ENCODE measurements at regions not wholly inside any gene's neighbourhood (a gene's known extent, or its start where the extent isn't known, plus 50 kb on each side); places are given as distances from the start of the nearest gene placed in this dataset.
"Not testable (repeated sequence)": the region's sequence is repeated elsewhere in the genome, so short reads cannot be mapped to it uniquely, and the experiment has no call there.

GRCh38 chr6:2578767-2579166 is 172.0 kb downstream of the MYLK4 start:
- DNase-seq = no peak
- Histone ChIP-seq H3K9me3 (peaks cover 0 to 16% (median 11%) of the 10 kb centered on the region in 8 donors), H3K27me3 (replicated peaks in 1 of 7) (peaks cover 0 to 20% (median 0%) of the 10 kb centered on the region in 7 donors), H3K36me3 (no peaks in the 10 kb centered on the region), H3K4me1 (no peaks in the 10 kb centered on the region), H3K4me3 (no peak overlapping the region), H3K27ac (no peak overlapping the region)
- 74 to 88% (median 81%) methylated on average over 2 of the region's 2 CpGs for WGBS, 5 donors
- intact Hi-C loops (cut with DNase I; ENCODE audit: low total_unique reads) = no loop called here
- TF ChIP-seq CTCF (IDR thresholded peaks at IDR 0.05 in 8 of 11, conservative IDR thresholded peaks at IDR 0.05 in 3 of 11) (no peak), POLR2A (IDR thresholded peaks at IDR 0.05) (no peak), POLR2AphosphoS5 (IDR thresholded peaks at IDR 0.05) (no peak)

- peaks cover 0 to 20% (median 0%) of the 10 kb centered on the region in 7 donors for H3K27me3 ChIP-seq (replicated peaks in 1 of 7)
- intact Hi-C loops (cut with DNase I; ENCODE audit: low total_unique reads) = no loop called here
- TF ChIP-seq POLR2A (IDR thresholded peaks at IDR 0.05) (no peak), POLR2AphosphoS5 (IDR thresholded peaks at IDR 0.05) (no peak), CTCF (IDR thresholded peaks at IDR 0.05 in 8 of 11, conservative IDR thresholded peaks at IDR 0.05 in 3 of 11) (no peak)
- DNase-seq = no peak
- H3K4me1 ChIP-seq = no peaks in the 10 kb centered on the region
- WGBS, 5 donors = 64 to 84% (median 75%) methylated on average over 3 of the region's 3 CpGs
- peaks cover 0 to 19% (median 11%) of the 10 kb centered on the region in 8 donors for H3K9me3 ChIP-seq
- H3K27ac ChIP-seq = no peak overlapping the region
- no peak overlapping the region for H3K4me3 ChIP-seq
- no peaks in the 10 kb centered on the region for H3K36me3 ChIP-seq
Measured at GRCh38 chr6:2576499-2576898, 174.2 kb downstream of the MYLK4 start.

GRCh38 chr6:2575236-2575635 is 175.5 kb downstream of the MYLK4 start:
- 77 to 84% (median 82%) methylated on average over 5 of the region's 5 CpGs for WGBS, 5 donors
- Histone ChIP-seq H3K27ac (no peak overlapping the region), H3K36me3 (no peaks in the 10 kb centered on the region), H3K27me3 (replicated peaks in 1 of 7) (peaks cover 0 to 19% (median 0%) of the 10 kb centered on the region in 7 donors), H3K4me1 (no peaks in the 10 kb centered on the region), H3K4me3 (no peak overlapping the region), H3K9me3 (peaks cover 0 to 19% (median 11%) of the 10 kb centered on the region in 8 donors)
- TF ChIP-seq CTCF (IDR thresholded peaks at IDR 0.05 in 8 of 11, conservative IDR thresholded peaks at IDR 0.05 in 3 of 11) (no peak), POLR2A (IDR thresholded peaks at IDR 0.05) (no peak), POLR2AphosphoS5 (IDR thresholded peaks at IDR 0.05) (no peak)
- intact Hi-C loops (cut with DNase I; ENCODE audit: low total_unique reads) = no loop called here
- no peak for DNase-seq

- H3K27me3 ChIP-seq (replicated peaks in 1 of 7); H3K4me1 ChIP-seq; DNase-seq; H3K36me3 ChIP-seq; H3K4me3 ChIP-seq; H3K27ac ChIP-seq; intact Hi-C loops (cut with DNase I; ENCODE audit: low total_unique reads): not testable (repeated sequence)
- 84 to 96% (median 93%) methylated on average over 1 of the region's 1 CpG for WGBS, 5 donors
- peaks cover 0 to 15% (median 9%) of the 10 kb centered on the region in 8 donors for H3K9me3 ChIP-seq
Measured at GRCh38 chr6:2569420-2569819, 181.3 kb downstream of the MYLK4 start.

GRCh38 chr6:2566048-2566447 is 184.7 kb downstream of the MYLK4 start:
- WGBS, 5 donors = 87 to 94% (median 91%) methylated on average over 1 of the region's 1 CpG
- no peak for DNase-seq
- Histone ChIP-seq H3K27ac (no peak overlapping the region), H3K27me3 (replicated peaks in 1 of 7) (no peaks in the 10 kb centered on the region), H3K4me3 (no peak overlapping the region), H3K4me1 (no peaks in the 10 kb centered on the region), H3K9me3 (peaks cover 0 to 12% (median 4%) of the 10 kb centered on the region in 8 donors), H3K36me3 (no peaks in the 10 kb centered on the region)
- intact Hi-C loops (cut with DNase I; ENCODE audit: low total_unique reads) = no loop called here
- no peak for TF ChIP-seq POLR2AphosphoS5 (IDR thresholded peaks at IDR 0.05)
- TF ChIP-seq CTCF (IDR thresholded peaks at IDR 0.05 in 8 of 11, conservative IDR thresholded peaks at IDR 0.05 in 3 of 11) = no peak
- no peak for TF ChIP-seq POLR2A (IDR thresholded peaks at IDR 0.05)
